CD4-positive, alpha-beta T cell treated with Interleukin-17A for 1 hour (primary cell): ENCODE measurements at regions not wholly inside any gene's neighbourhood (a gene's known extent, or its start where the extent isn't known, plus 50 kb on each side); places are given as distances from the start of the nearest gene placed in this dataset.
"Not testable (repeated sequence)": the region's sequence is repeated elsewhere in the genome, so short reads cannot be mapped to it uniquely, and the experiment has no call there.

ENCODE experiments used
- DNase-seq: peaks from one replicate; pipeline ENCODE4 v3.0.0-alpha.2; 2020

DNA sequence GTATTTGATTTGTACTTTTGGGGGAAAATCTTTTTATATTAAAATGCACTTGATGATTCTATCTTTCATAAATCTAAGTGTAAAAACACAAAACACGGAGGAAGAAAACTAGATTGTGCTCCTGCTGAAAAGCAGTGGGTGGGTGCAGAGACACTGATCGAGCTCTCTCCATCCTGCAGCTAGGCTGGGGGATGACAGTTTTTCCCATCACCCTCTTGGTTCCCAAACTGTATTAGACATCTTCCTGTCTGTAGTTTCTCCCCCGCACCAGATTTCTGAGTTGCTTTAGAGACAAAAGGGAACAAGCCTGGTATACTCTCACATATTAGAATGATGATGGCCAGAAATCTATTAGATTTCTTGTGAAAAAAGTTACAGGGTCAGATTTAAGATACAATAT lies 99.6 kb downstream of the FAM114A2 start:
- no peak for DNase-seq

DNA sequence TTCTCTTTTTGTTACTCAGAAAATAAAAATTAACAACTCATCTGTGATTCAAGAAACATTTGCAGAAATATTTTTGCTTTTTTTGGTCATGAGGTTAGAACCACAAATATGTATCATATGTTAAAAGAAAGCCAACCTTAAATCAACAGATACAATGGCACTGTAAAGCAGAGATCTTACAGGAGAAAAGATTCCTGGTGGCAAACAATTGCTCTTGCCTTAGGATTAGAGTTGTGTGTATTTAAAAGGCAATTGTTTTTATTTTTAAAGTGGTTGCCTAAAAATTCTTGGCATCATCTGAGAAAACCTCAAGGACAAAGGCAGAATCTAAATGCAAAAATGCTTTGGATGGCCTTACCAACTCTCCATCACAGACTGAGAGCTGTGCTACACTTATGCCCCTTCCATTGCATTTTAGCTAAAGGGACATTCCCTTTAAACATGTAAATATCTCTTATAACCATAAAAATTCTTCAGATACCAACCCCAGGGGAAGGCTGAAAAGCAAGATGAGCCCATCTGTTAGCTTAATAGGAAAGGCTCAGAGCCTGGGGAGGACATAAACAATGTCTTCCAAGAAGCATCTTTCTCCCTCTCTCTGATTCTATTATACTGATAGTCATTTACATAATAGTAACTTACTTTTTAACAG lies 100.4 kb downstream of the FAM114A2 start:
- DNase-seq: no peak

DNA sequence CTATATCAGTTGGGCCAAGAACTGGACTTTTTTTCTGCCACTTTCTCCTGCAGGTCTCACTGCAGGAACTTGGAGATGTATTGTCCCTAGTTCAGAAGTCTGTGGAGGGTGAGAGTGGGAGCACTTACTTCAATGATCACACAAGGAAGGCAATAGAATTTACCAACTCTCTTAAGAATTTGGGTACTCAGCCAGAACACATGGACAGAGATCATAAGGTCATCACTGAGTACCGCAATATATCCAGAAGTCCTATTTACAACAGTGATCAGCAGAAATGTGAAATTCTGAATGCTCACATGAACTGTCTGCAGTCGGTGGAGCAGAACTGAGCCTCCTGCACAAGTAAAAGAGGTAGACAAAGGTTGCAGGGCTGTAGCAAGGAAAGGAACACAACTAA lies 101.0 kb downstream of the FAM114A2 start:
- DNase-seq: no peak

DNA sequence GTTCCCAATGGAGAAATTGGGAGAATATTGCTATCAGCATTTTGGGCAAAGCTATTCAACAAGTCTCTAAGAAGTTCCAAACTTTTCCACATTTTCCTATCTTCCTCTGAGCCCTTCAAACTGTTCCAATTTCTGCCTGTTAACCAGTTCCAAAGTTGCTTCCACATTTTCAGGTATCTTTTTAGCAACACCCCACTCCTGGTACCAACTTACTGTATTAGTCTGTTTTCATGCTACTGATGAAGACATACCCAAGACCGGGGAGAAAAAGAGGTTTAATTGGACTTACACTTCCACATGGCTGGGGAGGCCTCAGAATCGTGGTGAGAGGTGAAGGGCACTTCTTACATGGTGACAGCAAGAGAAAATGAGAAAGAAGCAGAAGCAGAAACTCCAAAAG lies 103.6 kb downstream of the FAM114A2 start:
- not testable (repeated sequence) for DNase-seq

DNA sequence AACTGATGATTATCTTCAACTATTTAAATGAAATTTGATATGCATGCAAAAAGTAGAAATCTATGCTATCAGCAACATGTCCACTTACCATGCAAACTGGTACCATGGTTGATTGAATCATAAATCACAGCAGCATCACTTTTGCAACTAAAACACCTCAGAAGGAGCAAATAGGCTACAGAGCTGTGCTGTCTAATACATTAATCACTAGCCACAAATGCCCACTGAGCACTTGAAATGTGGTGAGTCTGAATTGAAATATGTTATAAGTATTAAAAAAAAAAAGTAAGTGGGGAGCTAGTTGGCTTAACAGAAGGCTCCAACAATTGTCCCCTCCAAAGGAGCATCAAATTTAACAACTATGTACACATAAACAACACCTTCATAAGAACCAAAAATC lies 112.5 kb downstream of the FAM114A2 start:
- no peak for DNase-seq

DNA sequence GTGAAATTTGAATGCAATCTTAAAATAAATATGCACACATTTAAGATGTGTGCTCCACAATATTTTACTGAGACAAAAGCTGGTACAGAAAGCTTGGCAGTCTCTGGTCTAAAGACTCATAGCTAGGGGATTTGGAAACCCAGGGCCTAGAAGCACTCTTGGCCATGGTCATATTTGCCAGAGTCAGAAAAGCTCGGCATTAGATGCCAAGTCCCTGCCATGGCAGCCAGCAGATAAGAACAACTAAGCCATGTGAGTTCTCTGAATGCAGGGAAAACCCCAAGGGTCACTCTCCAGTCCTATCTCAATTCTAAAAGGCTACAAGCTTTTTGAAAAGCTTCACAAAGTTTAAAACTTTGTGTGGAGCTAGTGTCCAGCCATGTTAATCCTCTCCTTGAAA lies 119.5 kb downstream of the FAM114A2 start:
- DNase-seq: no peak

DNA sequence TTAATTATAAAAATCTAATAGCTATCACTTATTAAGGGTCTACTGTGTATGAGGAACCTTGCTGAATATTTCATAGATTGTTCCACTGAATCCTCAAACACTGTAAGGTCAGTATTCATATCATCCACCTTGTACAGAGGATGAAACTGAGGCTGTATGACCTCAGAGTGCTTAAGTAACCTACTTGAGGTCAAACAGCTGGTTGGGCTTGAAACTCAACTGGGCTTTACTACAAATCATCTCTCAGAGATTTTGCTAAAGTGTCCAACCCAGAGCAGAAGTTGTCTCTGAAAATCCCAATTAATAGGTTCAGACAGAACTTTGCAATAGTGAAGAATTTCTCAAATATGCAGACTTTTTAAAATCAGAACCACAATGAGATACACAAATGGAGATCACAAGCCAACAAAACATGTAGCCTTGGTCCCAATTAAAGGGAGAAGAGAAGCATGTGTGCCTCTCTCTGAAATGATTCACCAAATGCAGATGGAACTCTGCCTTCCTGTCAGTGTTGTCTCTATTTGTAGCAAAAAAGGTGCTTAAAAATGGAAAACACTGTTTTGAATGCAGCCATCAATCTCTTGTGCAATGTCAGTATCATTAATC lies 131.4 kb downstream of the FAM114A2 start:
- DNase-seq: no peak

DNA sequence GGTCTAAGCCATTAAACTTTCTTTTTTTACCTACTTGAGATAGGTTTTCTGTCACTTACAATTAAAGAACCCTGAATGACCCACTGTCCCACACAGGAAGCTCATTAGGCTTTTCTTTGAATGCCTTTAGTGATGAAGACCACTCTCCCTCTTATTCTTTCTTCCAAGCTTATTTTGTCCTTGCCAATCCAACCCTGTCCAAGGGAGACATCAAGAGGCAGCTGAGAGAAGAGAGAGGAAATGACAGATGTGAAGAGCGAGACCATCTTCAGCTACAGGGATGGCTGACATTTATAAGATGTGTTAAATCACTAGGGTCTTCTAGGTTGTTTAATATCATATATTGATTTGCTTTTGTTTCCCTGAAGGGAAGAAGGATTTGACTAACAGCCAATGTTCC lies 133.5 kb downstream of the FAM114A2 start:
- no peak for DNase-seq

DNA sequence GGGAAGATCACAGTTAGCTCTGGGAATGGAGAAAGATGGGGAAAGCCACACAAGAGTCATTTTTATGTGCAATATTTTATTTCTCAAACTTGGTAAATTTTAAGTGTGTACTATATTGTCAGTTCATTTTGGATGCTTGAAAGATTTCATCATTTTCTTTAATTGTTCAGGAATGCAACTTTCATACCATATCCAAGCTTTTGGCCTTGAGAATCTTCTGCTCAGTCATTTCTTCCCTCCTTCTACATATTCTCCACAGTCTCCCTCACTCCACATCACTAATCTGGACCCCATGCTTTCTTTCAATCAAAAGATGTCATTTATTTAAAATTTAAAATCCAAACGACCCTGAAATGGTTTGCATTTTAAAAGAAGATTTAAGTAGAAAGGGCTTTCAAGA lies 135.4 kb downstream of the FAM114A2 start:
- no peak for DNase-seq

DNA sequence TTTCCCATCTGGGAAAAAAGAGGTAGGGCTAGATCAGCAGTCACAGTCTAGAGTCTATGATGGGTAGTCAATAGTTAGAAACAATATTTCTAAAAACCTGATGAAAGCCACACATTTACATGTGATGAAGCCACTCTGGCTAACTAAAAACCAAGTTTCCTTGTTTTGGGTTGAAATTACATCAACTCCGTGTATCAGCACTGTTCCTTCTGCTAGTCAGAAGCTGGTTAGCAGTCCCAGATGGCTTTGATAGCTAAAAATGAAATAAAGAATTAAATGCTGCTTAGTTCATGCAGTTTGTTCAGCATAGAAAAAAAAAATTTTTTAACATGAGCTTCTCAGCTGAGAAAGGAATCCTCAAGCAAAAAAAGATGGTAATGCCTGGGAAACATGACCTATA lies 136.7 kb downstream of the FAM114A2 start:
- DNase-seq: no peak

DNA sequence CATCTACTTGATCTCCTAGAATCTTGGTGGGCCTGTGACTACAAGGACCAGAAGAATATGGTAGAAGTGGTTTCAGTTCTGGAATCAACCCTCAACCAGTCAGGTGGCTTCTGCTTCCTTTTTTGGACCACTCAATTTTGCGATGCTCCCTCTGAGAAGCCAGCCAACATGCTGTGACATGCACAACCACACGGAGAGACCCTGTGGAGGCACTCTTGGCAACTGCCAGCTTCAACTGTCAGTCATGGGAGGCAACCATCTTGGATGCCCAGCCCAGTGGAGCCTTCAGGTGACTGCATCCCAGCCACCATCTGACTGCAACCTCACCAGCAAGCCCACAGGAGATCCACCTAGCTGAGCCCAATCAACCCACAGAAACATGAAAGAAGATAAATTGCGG lies 137.3 kb downstream of the FAM114A2 start:
- no peak for DNase-seq

DNA sequence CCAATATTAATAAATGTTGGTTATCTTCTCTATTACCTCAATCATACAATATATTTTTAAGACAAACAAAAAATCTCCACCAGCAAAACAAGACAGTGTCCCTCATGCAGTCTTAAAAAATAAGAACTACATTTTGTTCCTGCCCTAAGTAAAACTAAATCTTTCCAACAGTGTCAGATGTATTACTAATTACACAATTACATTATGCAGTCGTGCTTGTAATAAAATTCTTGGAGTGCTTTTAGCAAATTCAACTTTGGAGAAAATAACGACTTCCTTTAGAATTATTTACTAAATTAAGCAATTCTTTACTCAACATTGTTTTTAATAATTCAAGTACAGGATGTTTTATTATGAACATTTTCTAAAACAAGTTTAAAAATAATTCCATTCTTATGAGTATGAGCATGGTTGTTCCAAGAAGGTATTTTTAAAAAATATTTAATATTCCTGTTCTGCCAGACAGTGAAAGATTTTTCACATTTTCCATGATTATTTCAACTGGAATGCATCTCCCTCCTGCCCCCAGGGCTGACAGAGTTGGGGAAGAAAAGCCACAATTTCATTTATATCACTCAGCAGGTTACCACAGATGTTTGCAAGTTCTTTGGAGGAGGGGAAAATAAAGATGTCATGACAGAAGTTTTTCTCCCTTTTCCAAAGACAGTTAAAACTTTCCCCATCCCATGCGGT lies 137.9 kb downstream of the FAM114A2 start:
- no peak for DNase-seq

DNA sequence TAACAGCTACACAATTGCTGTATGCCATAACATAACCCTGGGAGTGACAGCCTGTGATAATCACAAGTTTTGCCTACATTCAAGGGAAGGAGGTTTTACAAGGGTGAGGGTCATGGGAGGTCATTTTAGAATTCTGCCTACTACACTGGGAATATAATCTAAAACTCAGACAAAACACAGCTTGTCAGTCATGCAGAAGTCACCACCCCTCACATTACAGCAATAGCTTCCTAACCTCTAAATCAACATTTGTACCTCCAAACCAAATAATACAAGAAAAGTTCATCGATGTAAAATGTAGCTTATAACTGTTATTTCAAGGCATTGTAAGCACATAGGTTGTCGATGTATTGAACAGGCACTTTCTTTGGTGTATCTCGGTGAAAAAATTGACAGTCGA lies 139.0 kb downstream of the FAM114A2 start:
- DNase-seq: no peak

DNA sequence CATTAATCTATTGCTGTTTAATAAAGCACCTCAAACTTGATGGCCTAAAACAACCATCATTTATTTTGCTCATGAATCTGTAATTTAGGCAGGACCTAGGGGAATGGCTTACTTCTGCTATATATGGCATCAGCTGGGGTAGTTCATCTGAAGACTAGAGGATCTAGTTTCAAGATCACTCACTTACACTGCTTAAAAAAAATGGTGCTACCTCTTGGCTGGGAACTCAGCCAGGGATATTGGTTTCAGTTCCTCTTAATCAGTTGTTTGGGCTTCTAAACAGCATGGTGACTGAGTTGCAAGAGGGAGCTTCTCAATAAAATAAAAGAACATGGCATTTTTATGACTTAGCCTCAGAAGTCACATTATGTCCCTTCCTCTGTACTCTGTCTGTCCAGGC lies 142.0 kb downstream of the FAM114A2 start:
- DNase-seq: peak; percentile 9

DNA sequence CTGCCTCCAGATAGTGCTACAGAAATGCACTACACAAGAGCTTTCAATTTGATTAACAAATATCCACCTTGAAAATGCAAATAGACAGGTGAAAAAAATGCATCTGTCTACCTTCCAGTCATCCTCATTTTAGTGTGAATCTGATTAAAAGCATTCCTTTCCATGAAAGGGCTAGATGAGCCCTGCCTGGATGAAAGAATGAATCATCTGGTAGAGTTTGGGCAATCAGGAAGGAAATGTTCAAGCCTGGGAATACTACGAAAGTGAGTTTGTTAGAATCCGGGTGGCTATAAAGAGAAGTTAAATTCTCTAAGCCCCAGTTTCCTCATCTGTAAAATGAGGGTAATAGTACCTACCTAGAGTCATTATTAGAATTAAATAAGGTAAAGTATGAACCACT lies 142.6 kb downstream of the FAM114A2 start:
- DNase-seq: no peak

DNA sequence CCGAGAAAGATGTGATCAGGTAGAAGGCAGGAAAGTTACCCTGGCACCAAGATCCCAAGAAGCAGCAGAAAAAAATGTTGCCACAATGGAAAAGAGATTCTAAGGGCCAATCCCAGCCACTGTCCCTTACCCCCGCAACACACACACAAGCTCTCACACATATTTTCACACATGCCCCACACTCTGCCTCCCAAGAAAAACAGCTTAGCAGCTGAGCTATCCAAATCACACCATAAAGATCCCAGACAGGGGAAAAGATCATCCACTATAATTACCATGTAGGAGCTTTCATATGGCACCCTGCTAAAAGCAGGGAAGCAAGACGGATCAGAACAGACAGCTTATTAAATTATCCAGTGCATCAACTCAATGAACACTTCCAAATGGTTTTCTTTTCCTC lies 143.4 kb downstream of the FAM114A2 start:
- no peak for DNase-seq

DNA sequence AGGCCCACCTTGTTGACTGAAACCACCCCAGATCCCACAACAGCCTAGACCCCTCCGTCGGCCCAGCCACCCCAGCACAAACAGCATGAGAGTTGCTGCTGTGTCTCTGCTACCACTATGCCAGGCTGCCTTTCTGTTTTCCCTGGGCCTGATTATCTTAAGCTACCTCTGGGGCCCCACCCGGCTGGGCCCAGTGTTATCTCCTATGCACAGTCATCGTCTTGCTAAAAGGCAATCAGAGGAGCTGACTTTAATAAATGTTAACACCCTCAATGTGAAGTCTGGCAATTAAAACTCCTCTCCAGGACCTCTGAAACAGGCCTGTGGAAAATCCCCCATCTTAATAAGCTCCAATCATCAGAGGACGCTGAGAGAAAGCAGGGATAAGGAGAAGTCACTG lies 144.9 kb downstream of the FAM114A2 start:
- DNase-seq: no peak

DNA sequence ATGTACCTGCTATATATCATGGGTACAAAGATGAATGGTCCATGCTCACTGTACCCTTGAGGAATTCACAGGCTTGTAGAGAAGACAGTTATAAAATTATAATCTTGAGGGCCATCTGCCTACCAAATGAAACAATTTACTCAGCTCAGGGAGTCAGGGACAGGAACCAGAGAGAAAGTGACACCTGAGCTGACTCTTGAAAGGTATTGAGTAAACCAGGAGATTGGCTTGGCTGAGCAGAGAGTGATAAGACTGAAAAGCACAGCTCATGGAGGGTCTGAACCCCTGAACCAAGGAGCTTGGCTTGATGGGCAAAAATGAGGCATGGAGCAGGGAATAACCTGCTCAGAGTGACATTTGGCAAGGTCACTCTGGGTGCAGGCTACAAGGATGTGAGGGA lies 147.3 kb downstream of the FAM114A2 start:
- DNase-seq: no peak

DNA sequence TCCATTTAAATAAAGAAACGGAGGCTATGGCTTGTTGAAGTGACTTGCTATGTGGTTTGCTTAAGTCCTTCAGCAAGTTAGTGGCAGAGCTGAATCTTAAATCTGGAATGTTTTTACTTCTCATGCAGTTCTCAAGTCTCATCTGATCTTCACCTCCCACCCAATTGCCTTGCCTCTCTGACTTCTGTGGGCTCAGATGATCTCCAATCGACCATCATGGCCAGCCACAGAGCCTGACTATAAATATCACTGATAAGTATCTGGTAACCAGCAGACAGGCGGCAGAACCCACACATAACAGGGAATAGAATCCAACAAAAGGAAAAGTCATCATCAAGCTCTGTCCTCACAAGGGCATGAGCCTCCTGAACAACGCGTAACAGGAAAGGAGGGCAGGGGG lies 149.9 kb downstream of the FAM114A2 start:
- no peak for DNase-seq

DNA sequence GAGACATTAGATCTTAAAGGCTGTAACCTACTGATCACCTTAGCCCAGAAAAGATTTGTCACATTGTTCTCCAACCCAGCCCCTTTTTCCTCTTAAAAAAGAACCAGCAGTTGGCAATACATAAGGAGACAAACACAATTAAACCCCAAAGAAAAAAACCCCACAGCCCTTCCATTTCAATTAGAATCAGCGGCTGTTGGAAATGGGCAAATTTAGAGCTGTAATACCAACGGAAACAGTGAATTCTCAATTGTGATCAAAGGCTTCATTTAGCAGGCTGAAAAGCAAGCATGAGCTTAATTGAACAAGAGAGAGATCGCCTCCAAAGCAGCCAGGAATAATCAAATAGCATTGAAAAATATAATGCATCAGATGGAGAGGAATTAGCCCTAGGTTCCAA lies 153.6 kb downstream of the FAM114A2 start:
- DNase-seq: no peak

DNA sequence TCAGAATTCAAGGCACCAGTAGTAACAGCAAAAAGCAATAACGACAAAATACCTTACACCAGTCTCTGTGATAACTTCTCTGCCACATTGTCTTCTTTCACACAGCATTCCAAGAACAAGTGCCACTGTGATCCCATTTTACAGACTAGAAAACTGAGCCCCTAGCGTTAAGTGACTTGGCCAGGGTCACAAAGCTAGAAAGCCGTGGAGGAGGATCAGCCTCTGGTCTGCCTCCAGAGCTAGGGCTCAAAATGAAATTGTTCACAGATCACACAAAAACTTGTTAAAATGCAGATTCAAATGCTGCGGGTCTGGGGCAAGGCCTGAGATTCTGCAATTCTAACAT lies 154.1 kb downstream of the FAM114A2 start:
- no peak for DNase-seq

DNA sequence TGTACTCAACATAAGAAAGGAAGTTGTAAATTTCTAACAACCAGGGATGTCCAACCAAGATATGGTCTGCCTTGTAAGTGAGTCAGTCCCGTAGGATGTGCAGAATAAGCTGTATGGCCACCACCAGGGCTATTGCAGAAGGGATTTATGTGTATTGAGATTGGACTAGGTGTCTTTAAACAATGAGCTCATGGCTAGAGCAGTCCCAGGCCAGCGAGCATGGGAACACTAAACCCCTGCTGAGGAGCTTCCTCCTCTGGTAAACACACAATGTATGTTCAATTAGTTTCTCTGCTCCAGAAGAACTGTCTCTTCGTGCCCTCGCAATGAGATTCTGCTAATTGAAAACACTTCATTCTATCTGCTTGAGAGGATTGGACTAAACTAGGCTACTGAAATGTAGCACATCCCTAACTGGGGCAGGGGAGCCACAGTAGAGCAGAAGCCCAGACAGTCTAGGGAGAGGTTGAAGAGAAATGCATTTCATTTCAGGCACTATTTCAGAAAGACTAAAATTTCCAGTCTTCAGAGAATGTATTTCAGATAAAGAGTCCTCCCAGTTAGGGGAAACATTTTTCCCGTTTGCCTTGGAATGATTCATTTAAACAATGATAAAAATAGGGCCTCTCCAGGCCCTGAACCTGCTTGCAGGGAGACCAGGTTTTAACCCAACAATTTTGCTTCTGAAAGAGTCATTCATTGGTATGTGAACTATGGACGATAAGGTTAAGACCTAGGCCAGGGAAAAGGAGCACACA lies 154.7 kb downstream of the FAM114A2 start:
- no peak for DNase-seq

DNA sequence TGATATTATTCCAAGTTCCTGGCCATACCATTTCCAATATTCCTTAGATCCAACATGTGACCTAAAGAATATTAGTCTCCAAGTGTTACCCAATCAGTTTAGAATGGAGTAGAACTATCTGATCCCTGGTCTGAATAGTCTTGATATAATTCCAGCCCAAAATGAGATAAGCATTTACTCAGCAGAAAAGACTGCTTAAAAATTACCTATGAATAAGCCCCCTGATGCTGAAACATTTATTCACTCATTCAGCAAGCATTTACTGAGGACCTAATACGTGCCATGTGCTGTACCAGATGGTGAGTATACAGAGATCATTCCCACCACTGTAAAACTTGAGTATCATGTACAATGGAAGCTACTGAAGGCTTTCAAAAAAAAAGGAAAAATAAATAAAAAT lies 157.0 kb downstream of the FAM114A2 start:
- no peak for DNase-seq

DNA sequence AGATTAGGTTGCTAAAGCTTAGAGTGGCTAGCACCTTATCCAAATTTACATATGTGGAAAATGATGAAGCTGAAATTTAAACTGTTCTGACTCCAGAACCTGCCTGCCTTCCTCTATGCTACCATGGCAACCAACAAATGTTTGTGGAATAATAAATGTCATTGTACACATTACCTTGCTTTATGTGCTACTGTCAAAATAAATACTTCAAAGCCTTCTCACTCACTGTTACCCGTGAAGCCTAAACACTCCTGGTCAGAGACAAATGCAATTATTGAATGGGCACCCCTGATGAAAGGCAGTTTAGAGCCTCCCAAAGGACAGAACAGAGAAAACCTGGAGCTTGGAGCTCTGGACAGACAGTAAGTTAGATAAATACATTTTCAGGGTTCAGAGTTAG lies 158.6 kb downstream of the FAM114A2 start:
- no peak for DNase-seq
